Suprapubic skin (tissue), 3 donors: ENCODE measurements at regions not wholly inside any gene's neighbourhood (a gene's known extent, or its start where the extent isn't known, plus 50 kb on each side); places are given as distances from the start of the nearest gene placed in this dataset.

Source experiments
- POLR2AphosphoS5 ChIP-seq, 3 donors: sonication (generic); formaldehyde crosslinking; IDR thresholded peaks; one replicate each; pipeline ENCODE4 v1.6.1; 2017; ENCODE audit warnings: antibody characterized with exemption in 3 of 3
- TF ChIP-seq, protein P1 (sequence below), 2 donors: fragments of 200-600 bp in 1 of 2; fragments of 450-650 bp in 1 of 2; sonication (generic) in 1 of 2; IDR thresholded peaks; one replicate each; pipeline ENCODE4 v1.5.1; 2016 to 2019; ENCODE audit warnings: antibody characterized with exemption in 2 of 2, mild to moderate bottlenecking in 1 of 2, moderate library complexity in 1 of 2

DNA sequence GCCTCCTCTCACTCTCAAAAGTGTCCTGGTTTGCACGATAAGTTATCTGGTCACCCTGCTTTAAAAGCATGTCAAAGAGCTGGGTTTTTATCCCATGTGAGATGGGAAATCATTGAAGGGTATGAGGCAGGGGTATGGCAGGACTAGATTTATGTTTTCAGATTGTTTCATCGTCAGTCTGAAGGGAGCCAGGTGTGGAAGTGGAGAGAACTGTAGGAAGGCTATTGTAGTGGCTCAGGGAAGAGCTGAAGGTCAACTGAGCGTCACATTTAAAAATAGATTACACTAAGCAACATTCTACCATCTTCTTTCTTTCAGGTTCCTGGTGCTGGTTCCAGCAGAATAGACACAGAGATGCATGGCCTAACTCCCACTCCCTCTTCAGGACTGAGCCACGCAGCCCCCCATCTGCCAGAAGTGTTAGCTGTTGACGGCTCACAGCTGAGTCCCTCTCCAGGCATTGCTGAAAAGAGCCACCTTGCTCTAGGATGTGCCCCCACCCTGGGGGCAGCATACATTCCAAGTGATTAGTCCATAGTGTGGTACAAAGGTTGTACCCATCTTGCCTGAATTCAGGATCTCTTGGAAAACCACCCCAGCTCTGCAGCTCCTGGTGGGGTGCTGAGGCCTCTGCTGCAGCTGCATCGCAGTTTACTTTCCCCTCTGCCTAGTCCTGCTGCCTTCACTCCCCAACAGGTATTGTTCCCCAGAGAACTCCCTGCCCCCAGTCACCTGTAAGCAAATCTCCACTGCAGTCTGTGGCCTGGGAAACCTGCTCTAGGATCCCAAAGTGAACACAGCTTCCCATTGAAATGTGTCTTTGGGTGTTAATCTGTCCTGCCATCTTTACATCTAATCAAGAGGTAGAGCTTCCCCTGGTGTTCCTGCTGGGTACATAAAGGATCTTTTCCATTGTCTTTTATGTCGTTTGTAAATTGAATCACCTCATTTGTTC is 79.5 kb upstream of the KLF7 start:
- TF ChIP-seq POLR2AphosphoS5 (IDR thresholded peaks at IDR 0.05), result no peak
- TF ChIP-seq, protein P1, sequence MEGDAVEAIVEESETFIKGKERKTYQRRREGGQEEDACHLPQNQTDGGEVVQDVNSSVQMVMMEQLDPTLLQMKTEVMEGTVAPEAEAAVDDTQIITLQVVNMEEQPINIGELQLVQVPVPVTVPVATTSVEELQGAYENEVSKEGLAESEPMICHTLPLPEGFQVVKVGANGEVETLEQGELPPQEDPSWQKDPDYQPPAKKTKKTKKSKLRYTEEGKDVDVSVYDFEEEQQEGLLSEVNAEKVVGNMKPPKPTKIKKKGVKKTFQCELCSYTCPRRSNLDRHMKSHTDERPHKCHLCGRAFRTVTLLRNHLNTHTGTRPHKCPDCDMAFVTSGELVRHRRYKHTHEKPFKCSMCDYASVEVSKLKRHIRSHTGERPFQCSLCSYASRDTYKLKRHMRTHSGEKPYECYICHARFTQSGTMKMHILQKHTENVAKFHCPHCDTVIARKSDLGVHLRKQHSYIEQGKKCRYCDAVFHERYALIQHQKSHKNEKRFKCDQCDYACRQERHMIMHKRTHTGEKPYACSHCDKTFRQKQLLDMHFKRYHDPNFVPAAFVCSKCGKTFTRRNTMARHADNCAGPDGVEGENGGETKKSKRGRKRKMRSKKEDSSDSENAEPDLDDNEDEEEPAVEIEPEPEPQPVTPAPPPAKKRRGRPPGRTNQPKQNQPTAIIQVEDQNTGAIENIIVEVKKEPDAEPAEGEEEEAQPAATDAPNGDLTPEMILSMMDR (IDR thresholded peaks at IDR 0.05), result no peak
